Heart left ventricle (tissue), 16 donors: ENCODE measurements at regions not wholly inside any gene's neighbourhood (a gene's known extent, or its start where the extent isn't known, plus 50 kb on each side); places are given as distances from the start of the nearest gene placed in this dataset.

Experiments used
- ATAC-seq, 4 donors: fragments of 200-7000 bp; cut with Tn5 transposase; one replicate each; pipeline ENCODE4 v1.9.1; 2020 to 2022; ENCODE audit warnings: moderate library complexity in 4 of 4, mild to moderate bottlenecking in 3 of 4, moderate number of reproducible peaks in 1 of 4
- DNase-seq, 5 donors: peaks; one replicate each; pipeline ENCODE4 v3.0.0-alpha.2; 2020
- H3K27ac ChIP-seq, 12 donors: fragments of 200-600 bp; sonication (generic) in 4 of 12; one replicate each; pipeline versions ENCODE4 v1.5.0 to v1.8.0; 2016 to 2022; ENCODE audit warnings: mild to moderate bottlenecking in 2 of 12
- H3K27me3 ChIP-seq, 9 donors: fragments of 200-600 bp; sonication (generic) in 2 of 9; one replicate each; pipeline versions ENCODE4 v1.5.1 to v1.8.0; 2016 to 2022; ENCODE audit warnings: mild to moderate bottlenecking in 3 of 9
- H3K36me3 ChIP-seq, 9 donors: fragments of 200-600 bp; sonication (generic) in 2 of 9; one replicate each; pipeline versions ENCODE4 v1.5.0 to v1.8.0; 2018 to 2022; ENCODE audit warnings: mild to moderate bottlenecking in 2 of 9
- H3K4me1 ChIP-seq, 12 donors: fragments of 200-600 bp; sonication (generic) in 4 of 12; one replicate each; pipeline versions ENCODE4 v1.5.0 to v1.8.0; 2016 to 2022; ENCODE audit warnings: mild to moderate bottlenecking in 3 of 12
- H3K4me3 ChIP-seq, 12 donors: fragments of 200-600 bp; sonication (generic) in 4 of 12; one replicate each; pipeline versions ENCODE4 v1.5.0 to v1.8.0; 2017 to 2022; ENCODE audit warnings: mild to moderate bottlenecking in 9 of 12, moderate library complexity in 4 of 12
- H3K9me3 ChIP-seq, 12 donors: fragments of 200-600 bp; sonication (generic) in 4 of 12; one replicate each; pipeline versions ENCODE4 v1.5.0 to v1.8.0; 2016 to 2022; ENCODE audit warnings: mild to moderate bottlenecking in 1 of 12
- POLR2A ChIP-seq, 2 donors: fragments of 450-650 bp; IDR thresholded peaks; one replicate each; pipeline ENCODE4 v1.6.1; 2017; ENCODE audit warnings: antibody characterized with exemption in 2 of 2, mild to moderate bottlenecking in 2 of 2, moderate library complexity in 2 of 2
- WGBS, 4 donors: extraction: QIAGEN DNeasy Blood & Tissue Kit in 2 of 4; methylation state at CpG; one replicate each; pipeline versions ENCODE4 v1.1.5 to v1.1.7; 2013 to 2018; 5-methylcytosine and 5-hydroxymethylcytosine counted together
- intact Hi-C, 10 donors: fragments of 100-400 bp; cut with DNase I; formaldehyde crosslinking; loops; one replicate each; pipeline versions ENCODE4 v1.11.1 to v1.14.2; 2022
- TF ChIP-seq, protein P1 (sequence below), 12 donors: fragments of 200-600 bp; sonication (generic) in 4 of 12; IDR thresholded peaks; one replicate each; pipeline versions ENCODE4 v1.5.0 to v1.8.0; 2018 to 2022; ENCODE audit warnings: antibody characterized with exemption in 12 of 12, mild to moderate bottlenecking in 5 of 12
- donor health status: ischemic (EF 13 %, LVEDD 7.1; RV severe dilation, severe dysfunction).
- donor health status: healthy with polysubstance abuse.
- donor health status: DM: no; HTN: yes; CAD: no.
- donor health status: DM: no; HTN: no; CAD: no.
- donor health status: ischemic (EF 25% LVEDD 6.9; RV normal size, moderate dysfunction).
- donor health status: ischemic (EF 25% LVEDD 5.7; RV mildly dilated, moderate dysfunction).
- donor health status: healthy.
- donor health status: DM: yes; HTN: yes; CAD: no.
- donor health status: ischemic (EF 35%, LVEDD 5.7; RV mildly dilated, moderate dysfunction).
- donor health status: nonischemic (EF 11% LVEDD 7.7; RV severe dilation, severe dysfunction).
- donor health status: DM: yes; HTN: yes; CAD: no.
- donor health status: PGD.
- donor health status: ischemic (EF 29% LVEDD 5.4; RV normal size, mild dysfunction).
- donor health status: nonischemic (EF 23%, LVEDD 6.1; RV moderate dilation, normal function).

DNA sequence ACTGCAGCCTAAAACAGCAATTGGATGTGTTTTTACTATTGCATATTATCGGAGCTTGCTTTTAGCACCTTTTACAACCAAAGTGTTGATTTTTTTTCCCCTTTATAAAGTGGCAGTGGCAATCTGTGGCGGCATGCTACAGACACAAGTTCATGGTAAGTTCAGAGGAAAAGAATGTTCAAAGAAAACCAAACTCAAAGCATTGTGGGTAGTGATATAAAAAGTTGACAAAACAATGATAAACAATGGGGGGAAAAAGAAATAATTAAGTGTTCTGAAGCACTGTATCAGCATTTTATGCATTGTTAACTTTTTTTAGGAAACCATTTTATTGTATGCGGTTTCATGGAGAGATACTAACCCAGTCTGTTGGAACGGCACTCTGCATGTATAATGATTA is 492.0 kb upstream of the SOX5 start:
- no peak for TF ChIP-seq POLR2A (IDR thresholded peaks at IDR 0.05)
- TF ChIP-seq, protein P1, sequence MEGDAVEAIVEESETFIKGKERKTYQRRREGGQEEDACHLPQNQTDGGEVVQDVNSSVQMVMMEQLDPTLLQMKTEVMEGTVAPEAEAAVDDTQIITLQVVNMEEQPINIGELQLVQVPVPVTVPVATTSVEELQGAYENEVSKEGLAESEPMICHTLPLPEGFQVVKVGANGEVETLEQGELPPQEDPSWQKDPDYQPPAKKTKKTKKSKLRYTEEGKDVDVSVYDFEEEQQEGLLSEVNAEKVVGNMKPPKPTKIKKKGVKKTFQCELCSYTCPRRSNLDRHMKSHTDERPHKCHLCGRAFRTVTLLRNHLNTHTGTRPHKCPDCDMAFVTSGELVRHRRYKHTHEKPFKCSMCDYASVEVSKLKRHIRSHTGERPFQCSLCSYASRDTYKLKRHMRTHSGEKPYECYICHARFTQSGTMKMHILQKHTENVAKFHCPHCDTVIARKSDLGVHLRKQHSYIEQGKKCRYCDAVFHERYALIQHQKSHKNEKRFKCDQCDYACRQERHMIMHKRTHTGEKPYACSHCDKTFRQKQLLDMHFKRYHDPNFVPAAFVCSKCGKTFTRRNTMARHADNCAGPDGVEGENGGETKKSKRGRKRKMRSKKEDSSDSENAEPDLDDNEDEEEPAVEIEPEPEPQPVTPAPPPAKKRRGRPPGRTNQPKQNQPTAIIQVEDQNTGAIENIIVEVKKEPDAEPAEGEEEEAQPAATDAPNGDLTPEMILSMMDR (IDR thresholded peaks at IDR 0.05) = no peak
- ATAC-seq (no peak), DNase-seq (no peak)
- intact Hi-C loops = no loop called here
- Histone ChIP-seq H3K36me3 (no peaks in the 10 kb centered on the region), H3K27ac (no peak overlapping the region), H3K27me3 (no peaks in the 10 kb centered on the region), H3K4me3 (no peak overlapping the region), H3K4me1 (no peaks in the 10 kb centered on the region), H3K9me3 (peaks cover 0 to 13% (median 0%) of the 10 kb centered on the region in 12 donors)
- WGBS, 4 donors = 64 to 69% (median 66%) methylated on average over 4 of the region's 4 CpGs

DNA sequence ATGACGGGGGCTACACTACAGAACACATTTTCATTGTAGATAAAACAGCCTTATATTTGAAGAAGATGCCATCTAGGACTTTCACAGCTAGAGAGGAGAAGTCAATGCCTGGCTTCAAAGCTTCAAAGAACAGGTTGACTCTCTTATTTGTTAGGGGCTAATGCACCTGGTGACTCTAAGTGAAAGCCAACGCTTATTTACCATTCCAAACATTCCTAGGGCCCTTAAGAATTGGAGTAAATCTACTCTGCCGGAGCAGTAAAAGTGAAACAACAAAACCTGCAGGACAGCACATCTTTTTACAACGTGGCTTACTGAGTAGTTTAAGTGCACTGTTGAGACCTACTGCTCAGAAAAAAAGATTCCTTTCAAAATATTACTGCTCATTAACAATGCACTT is 487.2 kb upstream of the SOX5 start:
- intact Hi-C loops = no loop called here

DNA sequence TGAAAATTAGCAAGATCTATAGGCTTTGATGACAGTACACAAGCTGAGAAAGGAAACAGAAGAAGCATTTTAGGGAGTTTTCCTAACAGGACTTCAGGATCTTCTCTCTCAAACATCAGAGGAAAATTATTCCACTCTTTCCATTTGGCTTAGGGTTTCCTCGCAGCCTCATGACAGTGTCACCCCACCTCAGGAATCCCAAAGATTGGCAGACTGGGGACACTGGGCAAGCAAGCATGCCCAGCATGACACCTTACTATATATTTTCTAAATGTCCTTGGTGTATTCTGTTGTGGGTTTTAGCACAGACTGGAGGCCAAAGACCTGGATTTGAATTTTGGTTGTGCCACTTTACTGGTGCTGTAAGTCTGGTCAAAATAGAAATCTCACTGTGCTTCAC is 482.4 kb upstream of the SOX5 start:
- Histone ChIP-seq H3K4me3 (no peak overlapping the region), H3K27ac (no peak overlapping the region), H3K4me1 (no peaks in the 10 kb centered on the region), H3K9me3 (peaks cover 0 to 4% (median 0%) of the 10 kb centered on the region in 12 donors), H3K36me3 (no peaks in the 10 kb centered on the region), H3K27me3 (no peaks in the 10 kb centered on the region)
- ATAC-seq = no peak
- no peak for TF ChIP-seq POLR2A (IDR thresholded peaks at IDR 0.05)
- TF ChIP-seq, protein P1 (IDR thresholded peaks at IDR 0.05) = no peak
- intact Hi-C loops = no loop called here
- DNase-seq = no peak
- 54 to 79% (median 70%) methylated on average over 1 of the region's 1 CpG for WGBS, 4 donors

More for the DNA sequence above, 487.2 kb upstream of the SOX5 start:
- Histone ChIP-seq H3K4me3 (no peak overlapping the region), H3K27me3 (no peaks in the 10 kb centered on the region), H3K4me1 (no peaks in the 10 kb centered on the region), H3K9me3 (peaks cover 0 to 13% (median 0%) of the 10 kb centered on the region in 12 donors), H3K27ac (no peak overlapping the region), H3K36me3 (no peaks in the 10 kb centered on the region)
- DNase-seq = no peak
- no peak for ATAC-seq
- TF ChIP-seq, protein P1 (IDR thresholded peaks at IDR 0.05) = no peak
- 86 to 89% (median 87%) methylated on average over 4 of the region's 4 CpGs for WGBS, 4 donors

DNA sequence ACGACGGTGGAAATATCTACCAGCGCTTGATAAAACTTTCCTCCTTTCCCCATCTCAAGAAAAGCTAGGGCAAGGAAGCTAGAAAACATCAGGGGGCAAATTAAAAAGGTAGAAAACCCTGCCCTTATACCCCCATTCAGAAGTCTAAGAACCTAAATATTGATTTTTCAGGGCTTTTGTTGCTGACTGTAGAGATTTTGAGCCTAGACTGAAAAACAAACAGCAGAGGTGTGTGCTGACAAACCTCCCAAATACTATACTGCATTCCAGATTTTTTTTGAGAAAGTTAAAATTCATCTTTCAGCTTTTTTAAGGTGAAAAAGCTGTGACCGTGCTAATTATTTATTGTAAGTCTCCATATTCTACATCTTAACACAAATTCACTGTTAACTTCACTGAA is 478.3 kb upstream of the SOX5 start:
- no peak for ATAC-seq
- H3K27ac ChIP-seq = no peak overlapping the region
- no peak for DNase-seq
- no peaks in the 10 kb centered on the region for H3K9me3 ChIP-seq
- no peaks in the 10 kb centered on the region for H3K36me3 ChIP-seq
- TF ChIP-seq, protein P1 (IDR thresholded peaks at IDR 0.05) = no peak
- TF ChIP-seq POLR2A (IDR thresholded peaks at IDR 0.05) = no peak
- no peaks in the 10 kb centered on the region for H3K27me3 ChIP-seq
- H3K4me1 ChIP-seq = no peaks in the 10 kb centered on the region
- intact Hi-C loops = no loop called here
- no peak overlapping the region for H3K4me3 ChIP-seq
- WGBS, 4 donors = 83 to 89% (median 88%) methylated on average over 4 of the region's 4 CpGs
